K562 (cell line): ENCODE measurements at regions not wholly inside any gene's neighbourhood (a gene's known extent, or its start where the extent isn't known, plus 50 kb on each side); places are given as distances from the start of the nearest gene placed in this dataset.

Experiments used
- ATAC-seq: fragments of 200-7000 bp; cut with Tn5 transposase; 3 replicates; pipeline ENCODE4 v1.9.1; 2020; ENCODE audit warnings: moderate library complexity
- BruUV-seq: library from RNA; stranded (reverse); fragments of 400-500 nt; replicated peaks from 2 replicates; lab custom pipeline; 2021; lab: Mats Ljungman, UMichigan
- CTCF ChIA-PET: fragments of 300-600 bp; formaldehyde crosslinking; extraction: SDS; loops from one replicate; lab custom pipeline; 2021; ENCODE audit warnings: low intra/inter-chr PET ratio; lab: Yijun Ruan, JAX
- POLR2A ChIA-PET: fragments of 300-600, 350-650 bp; sonication (Branson Sonifier 250); formaldehyde crosslinking; extraction: SDS; loops from one replicate; lab custom pipeline; 2021; ENCODE audit warnings: antibody characterized with exemption, inconsistent platforms; lab: Yijun Ruan, JAX
- DNase-seq, 4 experiments: peaks; one replicate each; pipeline versions ENCODE4 v3.0.0 to v3.0.0-alpha.2; 2011 to 2018; ENCODE audit warnings: low spot score in 3 of 4, mixed read lengths in 3 of 4; ENCODE audit errors: extremely low read depth in 1 of 4
- FAIRE-seq: peaks from 2 replicates; lab custom pipeline; 2011; peaks lifted over from hg19 to GRCh38; lab: Jason Lieb, UNC
- H2AFZ ChIP-seq: 2 replicates; pipeline ENCODE4 v1.6.0; 2011; ENCODE audit warnings: low read depth, low read length, control low read depth, inconsistent platforms
- H3K27ac ChIP-seq: fragments of 200-600 bp; 3 replicates; pipeline ENCODE4 v1.8.0; 2011; ENCODE audit warnings: low read depth, mild to moderate bottlenecking, control low read depth, inconsistent platforms, low read length, moderate library complexity, mixed read lengths; ENCODE audit errors: extremely low read depth
- H3K27me3 ChIP-seq, 2 experiments: fragments of 300-600 bp in 1 of 2; 2 replicates in 1 of 2; 3 replicates in 1 of 2; pipeline versions ENCODE4 v1.6.0 to v1.8.0; 2011; ENCODE audit warnings: inconsistent platforms in 2 of 2, low read length in 2 of 2, mild to moderate bottlenecking in 1 of 2, mixed read lengths in 1 of 2, moderate library complexity in 1 of 2; ENCODE audit not compliant: control insufficient read depth in 2 of 2, insufficient read depth in 2 of 2
- H3K36me3 ChIP-seq: fragments of 300-600 bp; 3 replicates; pipeline ENCODE4 v1.8.0; 2011; ENCODE audit warnings: mild to moderate bottlenecking, low read length, inconsistent platforms; ENCODE audit not compliant: control insufficient read depth, insufficient read depth
- H3K4me1 ChIP-seq, 2 experiments: fragments of 200-600 bp in 1 of 2; replicated peaks in 1 of 2; 2 replicates in 1 of 2; 3 replicates in 1 of 2; pipeline versions ENCODE4 v1.5.1 to v1.8.0; 2011; ENCODE audit warnings: inconsistent platforms in 2 of 2, low read length in 2 of 2, mild to moderate bottlenecking in 1 of 2, mixed read lengths in 1 of 2, moderate library complexity in 1 of 2; ENCODE audit not compliant: control insufficient read depth in 2 of 2, insufficient read depth in 2 of 2
- H3K4me2 ChIP-seq: 2 replicates; pipeline ENCODE4 v1.6.1; 2011; ENCODE audit warnings: low read length, control low read depth, inconsistent platforms, mixed read lengths; ENCODE audit not compliant: insufficient read depth
- H3K4me3 ChIP-seq: fragments of 200-600 bp; sonication (generic), shearing (Covaris generic); 2 replicates; pipeline ENCODE4 v1.5.1; 2016; ENCODE audit warnings: control low read depth, inconsistent platforms
- H3K79me2 ChIP-seq: fragments of 200-600 bp; 3 replicates; pipeline ENCODE4 v1.8.0; 2011; ENCODE audit warnings: low read length, inconsistent platforms; ENCODE audit not compliant: control insufficient read depth, insufficient read depth
- H3K9ac ChIP-seq, 2 experiments: 2 replicates each; pipeline versions ENCODE4 v1.6.0 to v1.6.1; 2011; ENCODE audit warnings: low read depth in 2 of 2, low read length in 2 of 2, control low read depth in 1 of 2, inconsistent platforms in 1 of 2, mild to moderate bottlenecking in 1 of 2, mixed read lengths in 1 of 2; ENCODE audit not compliant: insufficient read depth in 1 of 2
- H3K9me1 ChIP-seq: one replicate; pipeline ENCODE4 v1.6.0; 2011; ENCODE audit warnings: inconsistent platforms, mild to moderate bottlenecking, low read length, moderate library complexity; ENCODE audit not compliant: control insufficient read depth, insufficient read depth
- H3K9me3 ChIP-seq: replicated peaks from 2 replicates; pipeline ENCODE4 v1.5.1; 2011; ENCODE audit warnings: low read depth, low read length, inconsistent platforms; ENCODE audit not compliant: control insufficient read depth, insufficient read depth
- H4K20me1 ChIP-seq: replicated peaks from 2 replicates; pipeline ENCODE4 v1.6.1; 2011; ENCODE audit warnings: low read length, inconsistent platforms, mixed read lengths; ENCODE audit not compliant: control insufficient read depth, insufficient read depth
- BMI1 ChIP-seq: fragments of 150-350 bp; IDR thresholded peaks from 2 replicates; pipeline ENCODE4 v1.6.1; 2014; ENCODE audit warnings: low read length
- IFI16 ChIP-seq: fragments of 250-450 bp; sonication (Bioruptor Pico); IDR thresholded peaks from 2 replicates; pipeline ENCODE4 v2.1.2; 2022; ENCODE audit warnings: mild to moderate bottlenecking, inconsistent platforms
- MYC ChIP-seq, 2 experiments: fragments of 250-450 bp in 1 of 2; sonication (Bioruptor Pico) in 1 of 2; IDR thresholded peaks; 2 replicates each; pipeline versions ENCODE4 v1.5.1 to v1.6.1; 2012 to 2021; ENCODE audit warnings: low read depth in 2 of 2, borderline replicate concordance in 1 of 2, improper control_type of control experiment in 1 of 2, low read length in 1 of 2, mild to moderate bottlenecking in 1 of 2, moderate library complexity in 1 of 2
- NR0B1 ChIP-seq: fragments of 450-650 bp; IDR thresholded peaks from one replicate; pipeline ENCODE4 v1.6.1; 2018; ENCODE audit warnings: mild to moderate bottlenecking, moderate library complexity; ENCODE audit not compliant: partially characterized antibody
- PHF8 ChIP-seq: fragments of 200-600 bp; sonication (generic); IDR thresholded peaks from 2 replicates; pipeline ENCODE4 v1.6.1; 2012; ENCODE audit warnings: mixed run types, mild to moderate bottlenecking, inconsistent platforms, low read length, moderate library complexity, borderline replicate concordance
- TFAM ChIP-seq: fragments of 250-450 bp; sonication (Bioruptor Pico); conservative IDR thresholded peaks from 2 replicates; pipeline ENCODE4 v1.5.0; 2021; ENCODE audit warnings: mild to moderate bottlenecking, moderate library complexity
- ZEB2 ChIP-seq: fragments of 450-650 bp; IDR thresholded peaks from 2 replicates; pipeline ENCODE4 v1.6.1; 2016
- ZNF146 ChIP-seq: IDR thresholded peaks from one replicate; pipeline ENCODE4 v1.6.1; 2018; ENCODE audit warnings: missing compliant biosample characterization; ENCODE audit not compliant: unreplicated experiment
- ZNF224 ChIP-seq: sonication (generic); formaldehyde crosslinking; IDR thresholded peaks from 2 replicates; pipeline ENCODE4 v1.8.0; 2022; ENCODE audit warnings: mild to moderate bottlenecking, missing genetic modification reagents
- WGBS: fragments of 100-300 bp; shearing (Covaris generic); methylation state at CpG from one replicate; pipeline ENCODE4 v1.1.6; 2016; ENCODE audit warnings: low coverage, mixed read lengths; ENCODE audit not compliant: insufficient coverage; ENCODE audit errors: missing lambda C conversion rate; 5-methylcytosine and 5-hydroxymethylcytosine counted together
- in situ Hi-C: fragments of 300-500 bp; cut with MboI; formaldehyde crosslinking; loops from 4 replicates; pipeline ENCODE4 v1.15.0; 2018; ENCODE audit warnings: inconsistent platforms, mixed read lengths
- intact Hi-C: fragments of 100-400 bp; cut with micrococcal nuclease; formaldehyde crosslinking; loops from 2 replicates; pipeline ENCODE4 v1.14.2; 2022
- TF ChIP-seq, protein P1 (sequence below): fragments of 450-650 bp; IDR thresholded peaks from 2 replicates; pipeline ENCODE4 v1.6.1; 2016; ENCODE audit warnings: low read depth, mild to moderate bottlenecking, moderate library complexity
- TF ChIP-seq, protein P2 (sequence below): sonication (generic); formaldehyde crosslinking; IDR thresholded peaks from 2 replicates; pipeline ENCODE4 v1.4.0; 2020; ENCODE audit warnings: mild to moderate bottlenecking, missing genetic modification reagents
- TF ChIP-seq, protein P3 (sequence below): fragments of 250-450 bp; sonication (Bioruptor Pico); IDR thresholded peaks from 2 replicates; pipeline ENCODE4 v1.5.1; 2021; ENCODE audit warnings: mild to moderate bottlenecking

DNA sequence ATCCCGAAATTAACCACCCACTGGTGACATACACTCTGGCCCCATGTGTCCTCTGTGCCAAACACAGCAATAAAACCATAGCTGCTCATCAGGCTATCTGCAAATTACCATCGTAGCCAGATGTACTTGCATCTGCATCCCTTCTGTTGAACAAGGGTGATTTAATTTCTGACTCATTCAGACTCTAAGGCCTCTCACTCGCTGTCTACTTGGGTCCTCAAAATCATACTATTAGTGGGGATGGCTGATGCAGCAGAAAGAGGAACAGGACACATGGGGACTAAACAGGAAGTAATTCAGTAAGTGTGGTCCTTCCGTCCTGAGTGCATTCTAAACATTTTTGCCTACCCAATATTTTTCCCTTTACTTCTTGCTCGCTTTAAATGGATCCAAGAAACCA lies 2275.0 kb upstream of the PCDH20 start:
- Histone ChIP-seq H3K9ac (no peak overlapping the region), H3K79me2 (no peaks in the 10 kb centered on the region), H3K9me1 (no peaks in the 10 kb centered on the region), H2AFZ (no peak overlapping the region), H3K27me3 (no peaks in the 10 kb centered on the region), H3K4me2 (no peak overlapping the region), H3K36me3 (no peaks in the 10 kb centered on the region), H3K27ac (no peak overlapping the region), H3K4me1 (no peaks in the 10 kb centered on the region), H3K4me3 (no peak overlapping the region), H4K20me1 (no peaks in the 10 kb centered on the region), H3K9me3 (no peaks in the 10 kb centered on the region)
- intact Hi-C loops, result no loop called here
- 0% methylated on average over 5 of the region's 5 CpGs for WGBS
- TF ChIP-seq, protein P1, sequence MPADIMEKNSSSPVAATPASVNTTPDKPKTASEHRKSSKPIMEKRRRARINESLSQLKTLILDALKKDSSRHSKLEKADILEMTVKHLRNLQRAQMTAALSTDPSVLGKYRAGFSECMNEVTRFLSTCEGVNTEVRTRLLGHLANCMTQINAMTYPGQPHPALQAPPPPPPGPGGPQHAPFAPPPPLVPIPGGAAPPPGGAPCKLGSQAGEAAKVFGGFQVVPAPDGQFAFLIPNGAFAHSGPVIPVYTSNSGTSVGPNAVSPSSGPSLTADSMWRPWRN, result no peak
- TF ChIP-seq PHF8 (no peak), ZNF146 (CRISPR knock-in tag) (no peak), ZNF224 (CRISPR knock-in tag) (no peak), ZEB2 (no peak)
- POLR2A ChIA-PET, result no interaction called here
- DNase-seq (no peak), FAIRE-seq (no peak), ATAC-seq (no peak)
- in situ Hi-C loops, result no loop called here
- no TSS peak for BruUV-seq
- CTCF ChIA-PET, result no interaction called here

DNA sequence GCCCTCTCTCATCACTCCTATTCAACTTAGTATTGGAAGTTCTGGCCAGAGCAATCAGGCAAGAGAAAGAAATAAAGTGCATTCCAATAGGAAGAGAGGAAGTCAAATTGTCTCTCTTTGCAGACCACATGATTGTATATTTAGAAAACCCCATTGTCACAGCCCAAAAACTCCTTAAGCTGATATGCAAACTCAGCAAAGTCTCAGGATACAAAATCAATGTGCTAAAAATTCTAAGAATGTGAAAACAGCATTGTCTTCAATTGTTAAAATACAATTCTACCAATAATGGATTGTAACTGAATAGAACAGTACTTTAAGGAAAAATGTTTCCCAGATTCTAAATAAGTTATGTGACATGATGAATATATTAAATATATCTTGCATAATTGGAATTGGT lies 2269.2 kb upstream of the PCDH20 start:
- H3K27ac ChIP-seq, result no peak overlapping the region
- ChIA-PET CTCF (no interaction called here), POLR2A (no interaction called here)
- H3K9ac ChIP-seq, result no peak overlapping the region
- FAIRE-seq (no peak), ATAC-seq (no peak), DNase-seq (no peak)
- H3K9me1 ChIP-seq, result no peaks in the 10 kb centered on the region
- H3K9me3 ChIP-seq, result no peaks in the 10 kb centered on the region
- in situ Hi-C loops (no loop called here), intact Hi-C loops (no loop called here)
- no peak overlapping the region for H3K4me3 ChIP-seq
- H3K36me3 ChIP-seq, result no peaks in the 10 kb centered on the region
- H3K79me2 ChIP-seq, result no peaks in the 10 kb centered on the region
- H3K4me1 ChIP-seq, result no peaks in the 10 kb centered on the region
- H2AFZ ChIP-seq, result no peak overlapping the region
- no peaks in the 10 kb centered on the region for H4K20me1 ChIP-seq
- H3K27me3 ChIP-seq, result no peaks in the 10 kb centered on the region
- no TSS peak for BruUV-seq
- no peak overlapping the region for H3K4me2 ChIP-seq
- TF ChIP-seq, protein P2, sequence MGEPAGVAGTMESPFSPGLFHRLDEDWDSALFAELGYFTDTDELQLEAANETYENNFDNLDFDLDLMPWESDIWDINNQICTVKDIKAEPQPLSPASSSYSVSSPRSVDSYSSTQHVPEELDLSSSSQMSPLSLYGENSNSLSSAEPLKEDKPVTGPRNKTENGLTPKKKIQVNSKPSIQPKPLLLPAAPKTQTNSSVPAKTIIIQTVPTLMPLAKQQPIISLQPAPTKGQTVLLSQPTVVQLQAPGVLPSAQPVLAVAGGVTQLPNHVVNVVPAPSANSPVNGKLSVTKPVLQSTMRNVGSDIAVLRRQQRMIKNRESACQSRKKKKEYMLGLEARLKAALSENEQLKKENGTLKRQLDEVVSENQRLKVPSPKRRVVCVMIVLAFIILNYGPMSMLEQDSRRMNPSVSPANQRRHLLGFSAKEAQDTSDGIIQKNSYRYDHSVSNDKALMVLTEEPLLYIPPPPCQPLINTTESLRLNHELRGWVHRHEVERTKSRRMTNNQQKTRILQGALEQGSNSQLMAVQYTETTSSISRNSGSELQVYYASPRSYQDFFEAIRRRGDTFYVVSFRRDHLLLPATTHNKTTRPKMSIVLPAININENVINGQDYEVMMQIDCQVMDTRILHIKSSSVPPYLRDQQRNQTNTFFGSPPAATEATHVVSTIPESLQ (CRISPR knock-in tag), result no peak
- TF ChIP-seq IFI16 (CRISPR knock-in tag), result no peak
- no peak for TF ChIP-seq BMI1
- TF ChIP-seq NR0B1, result no peak
- TF ChIP-seq MYC (IDR thresholded peaks at IDR 0.05; ENCODE audit: low read depth, low read length), result no peak
- no peak for TF ChIP-seq MYC (CRISPR knock-in tag; IDR thresholded peaks at IDR 0.05; ENCODE audit: borderline replicate concordance, low read depth)
- TF ChIP-seq, protein P3, sequence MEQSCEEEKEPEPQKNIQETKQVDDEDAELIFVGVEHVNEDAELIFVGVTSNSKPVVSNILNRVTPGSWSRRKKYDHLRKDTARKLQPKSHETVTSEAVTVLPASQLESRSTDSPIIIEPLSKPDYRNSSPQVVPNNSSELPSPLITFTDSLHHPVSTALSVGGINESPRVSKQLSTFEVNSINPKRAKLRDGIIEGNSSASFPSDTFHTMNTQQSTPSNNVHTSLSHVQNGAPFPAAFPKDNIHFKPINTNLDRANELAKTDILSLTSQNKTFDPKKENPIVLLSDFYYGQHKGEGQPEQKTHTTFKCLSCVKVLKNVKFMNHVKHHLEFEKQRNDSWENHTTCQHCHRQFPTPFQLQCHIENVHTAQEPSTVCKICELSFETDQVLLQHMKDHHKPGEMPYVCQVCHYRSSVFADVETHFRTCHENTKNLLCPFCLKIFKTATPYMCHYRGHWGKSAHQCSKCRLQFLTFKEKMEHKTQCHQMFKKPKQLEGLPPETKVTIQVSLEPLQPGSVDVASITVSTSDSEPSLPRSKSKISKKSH (CRISPR knock-in tag), result no peak
- no peak for TF ChIP-seq TFAM (CRISPR knock-in tag)
